Astrocyte (in vitro differentiated cells and primary cell): ENCODE measurements at regions not wholly inside any gene's neighbourhood (a gene's known extent, or its start where the extent isn't known, plus 50 kb on each side); places are given as distances from the start of the nearest gene placed in this dataset.

ENCODE experiments used
- DNase-seq: peaks from one replicate; pipeline ENCODE4 v3.0.0-alpha.2; 2010; ENCODE audit warnings: low read depth
- FAIRE-seq: peaks from 2 replicates; lab custom pipeline; 2011; peaks lifted over from hg19 to GRCh38; lab: Jason Lieb, UNC
- H2AFZ ChIP-seq: 2 replicates; pipeline ENCODE4 v1.6.0; 2012; ENCODE audit warnings: low read depth, low read length, inconsistent platforms
- H3K27ac ChIP-seq: 2 replicates; pipeline ENCODE4 v1.5.1; 2011; ENCODE audit warnings: low read depth, low read length, inconsistent platforms
- H3K27me3 ChIP-seq: 2 replicates; pipeline ENCODE4 v1.6.0; 2011; ENCODE audit warnings: low read length, inconsistent platforms; ENCODE audit not compliant: insufficient read depth
- H3K36me3 ChIP-seq: 2 replicates; pipeline ENCODE4 v1.5.1; 2011; ENCODE audit warnings: low read length, inconsistent platforms; ENCODE audit not compliant: insufficient read depth
- H3K4me1 ChIP-seq: 2 replicates; pipeline ENCODE4 v1.5.1; 2011; ENCODE audit warnings: low read length, inconsistent platforms; ENCODE audit not compliant: insufficient read depth
- H3K4me2 ChIP-seq: 2 replicates; pipeline ENCODE4 v1.6.0; 2012; ENCODE audit warnings: low read length, inconsistent platforms
- H3K4me3 ChIP-seq: 2 replicates; pipeline ENCODE4 v1.5.1; 2011; ENCODE audit warnings: low read depth, mild to moderate bottlenecking, low read length, inconsistent platforms; ENCODE audit not compliant: insufficient read depth
- H3K79me2 ChIP-seq: 2 replicates; pipeline ENCODE4 v1.6.0; 2012; ENCODE audit warnings: mild to moderate bottlenecking, low read length, inconsistent platforms; ENCODE audit not compliant: insufficient read depth
- H3K9ac ChIP-seq: 2 replicates; pipeline ENCODE4 v1.6.0; 2012; ENCODE audit warnings: mild to moderate bottlenecking, low read length, inconsistent platforms
- H3K9me3 ChIP-seq: 2 replicates; pipeline ENCODE4 v1.5.1; 2012; ENCODE audit warnings: low read depth, mild to moderate bottlenecking, low read length, inconsistent platforms; ENCODE audit not compliant: insufficient read depth
- H4K20me1 ChIP-seq: 2 replicates; pipeline ENCODE4 v1.6.0; 2012; ENCODE audit warnings: low read length, inconsistent platforms; ENCODE audit not compliant: insufficient read depth
- H3K27ac Mint-ChIP-seq: one replicate; pipeline ENCODE4 v1.8.0; 2021; ENCODE audit warnings: mild to moderate bottlenecking, mixed read lengths; ENCODE audit not compliant: unreplicated experiment
- H3K27me3 Mint-ChIP-seq: one replicate; pipeline ENCODE4 v1.8.0; 2021; ENCODE audit warnings: low read depth, mixed read lengths; ENCODE audit not compliant: unreplicated experiment
- H3K36me3 Mint-ChIP-seq: one replicate; pipeline ENCODE4 v1.8.0; 2021; ENCODE audit warnings: low read depth, mixed read lengths; ENCODE audit not compliant: unreplicated experiment
- H3K4me1 Mint-ChIP-seq: one replicate; pipeline ENCODE4 v1.8.0; 2021; ENCODE audit warnings: low read depth, mixed read lengths; ENCODE audit not compliant: unreplicated experiment
- H3K4me3 Mint-ChIP-seq: one replicate; pipeline ENCODE4 v1.8.0; 2021; ENCODE audit warnings: mild to moderate bottlenecking, moderate library complexity, mixed read lengths; ENCODE audit not compliant: unreplicated experiment
- H3K9me3 Mint-ChIP-seq: one replicate; pipeline ENCODE4 v1.8.0; 2021; ENCODE audit warnings: mild to moderate bottlenecking, mixed read lengths; ENCODE audit not compliant: unreplicated experiment
- CTCF ChIP-seq: IDR thresholded peaks from 2 replicates; pipeline ENCODE4 v1.5.1; 2011; ENCODE audit warnings: low read depth, mild to moderate bottlenecking, inconsistent platforms, low read length, moderate library complexity; ENCODE audit not compliant: insufficient read depth
- EZH2 ChIP-seq: IDR thresholded peaks from 2 replicates; pipeline ENCODE4 v1.6.1; 2012; ENCODE audit warnings: mild to moderate bottlenecking, low read length, inconsistent platforms; ENCODE audit not compliant: insufficient read depth

- TF ChIP-seq CTCF = no peak
- TF ChIP-seq EZH2 = no peak
- FAIRE-seq = no peak
- Histone ChIP-seq H2AFZ (no peak overlapping the region), H3K4me1 (no peaks in the 10 kb centered on the region), H3K4me3 (no peak overlapping the region), H3K4me2 (no peak overlapping the region), H3K9ac (no peak overlapping the region), H3K9me3 (no peaks in the 10 kb centered on the region), H3K36me3 (no peaks in the 10 kb centered on the region), H4K20me1 (no peaks in the 10 kb centered on the region), H3K27ac (no peak overlapping the region), H3K79me2 (no peaks in the 10 kb centered on the region), H3K27me3 (no peaks in the 10 kb centered on the region)
- Mint-ChIP-seq H3K27me3 (no peaks in the 10 kb centered on the region), H3K4me1 (no peaks in the 10 kb centered on the region), H3K9me3 (no peaks in the 10 kb centered on the region), H3K4me3 (no peak overlapping the region), H3K36me3 (no peaks in the 10 kb centered on the region), H3K27ac (no peak overlapping the region)
- no peak for DNase-seq
These were observed 397.6 kb downstream of the RASEF start for GRCh38 chr9:82665324-82665723.

GRCh38 chr9:82668689-82669199, 394.2 kb downstream of the RASEF start:
- Histone ChIP-seq H3K9me3 (no peaks in the 10 kb centered on the region), H3K4me3 (no peak overlapping the region), H2AFZ (no peak overlapping the region), H4K20me1 (no peaks in the 10 kb centered on the region), H3K4me1 (no peaks in the 10 kb centered on the region), H3K36me3 (no peaks in the 10 kb centered on the region), H3K27me3 (no peaks in the 10 kb centered on the region), H3K27ac (no peak overlapping the region), H3K4me2 (no peak overlapping the region), H3K79me2 (no peaks in the 10 kb centered on the region), H3K9ac (no peak overlapping the region)
- Mint-ChIP-seq H3K4me1 (no peaks in the 10 kb centered on the region), H3K27me3 (no peaks in the 10 kb centered on the region), H3K4me3 (no peak overlapping the region), H3K36me3 (no peaks in the 10 kb centered on the region), H3K9me3 (no peaks in the 10 kb centered on the region), H3K27ac (no peak overlapping the region)
- DNase-seq (no peak), FAIRE-seq (no peak)
- TF ChIP-seq EZH2 (no peak), CTCF (no peak)

- H3K9me3 Mint-ChIP-seq = no peaks in the 10 kb centered on the region
- H3K4me1 ChIP-seq = no peaks in the 10 kb centered on the region
- H3K36me3 Mint-ChIP-seq = no peaks in the 10 kb centered on the region
- H3K27me3 ChIP-seq = no peaks in the 10 kb centered on the region
- no peak overlapping the region for H3K4me2 ChIP-seq
- no peak overlapping the region for H3K4me3 Mint-ChIP-seq
- H3K9ac ChIP-seq = no peak overlapping the region
- no peaks in the 10 kb centered on the region for H3K36me3 ChIP-seq
- no peak for DNase-seq
- FAIRE-seq = no peak
- no peak overlapping the region for H3K27ac ChIP-seq
- H3K4me1 Mint-ChIP-seq = no peaks in the 10 kb centered on the region
- no peaks in the 10 kb centered on the region for H4K20me1 ChIP-seq
- no peaks in the 10 kb centered on the region for H3K79me2 ChIP-seq
- no peak overlapping the region for H3K4me3 ChIP-seq
- no peak for TF ChIP-seq CTCF
- TF ChIP-seq EZH2 = no peak
- no peak overlapping the region for H2AFZ ChIP-seq
- H3K27me3 Mint-ChIP-seq = no peaks in the 10 kb centered on the region
- H3K27ac Mint-ChIP-seq = no peak overlapping the region
- H3K9me3 ChIP-seq = no peaks in the 10 kb centered on the region
These were observed 392.9 kb downstream of the RASEF start for GRCh38 chr9:82670000-82670399.
